HG03575 (cell line): ENCODE measurements at regions not wholly inside any gene's neighbourhood (a gene's known extent, or its start where the extent isn't known, plus 50 kb on each side); places are given as distances from the start of the nearest gene placed in this dataset.

ENCODE experiments used
- ATAC-seq: cut with Tn5 transposase; IDR thresholded peaks from one replicate; pipeline ENCODE4 v1.9.1; 2021; ENCODE audit not compliant: unreplicated experiment, insufficient number of reproducible peaks, low FRiP score; ENCODE audit errors: extremely low read depth

GRCh38 chr1:79785964-79786363, 779.4 kb upstream of the ADGRL4 start:
- ATAC-seq: no peak

GRCh38 chr1:79785561-79785960, 779.0 kb upstream of the ADGRL4 start:
- no peak for ATAC-seq

GRCh38 chr1:79781261-79781660, 774.7 kb upstream of the ADGRL4 start:
- no peak for ATAC-seq

- peak; percentile 100 for ATAC-seq
Observed at GRCh38 chr1:79777481-79778219, 771.1 kb upstream of the ADGRL4 start.

GRCh38 chr1:79775402-79775801, 768.9 kb upstream of the ADGRL4 start:
- no peak for ATAC-seq

- ATAC-seq: no peak
Observed at GRCh38 chr1:79773385-79773784, 766.9 kb upstream of the ADGRL4 start.

DNA sequence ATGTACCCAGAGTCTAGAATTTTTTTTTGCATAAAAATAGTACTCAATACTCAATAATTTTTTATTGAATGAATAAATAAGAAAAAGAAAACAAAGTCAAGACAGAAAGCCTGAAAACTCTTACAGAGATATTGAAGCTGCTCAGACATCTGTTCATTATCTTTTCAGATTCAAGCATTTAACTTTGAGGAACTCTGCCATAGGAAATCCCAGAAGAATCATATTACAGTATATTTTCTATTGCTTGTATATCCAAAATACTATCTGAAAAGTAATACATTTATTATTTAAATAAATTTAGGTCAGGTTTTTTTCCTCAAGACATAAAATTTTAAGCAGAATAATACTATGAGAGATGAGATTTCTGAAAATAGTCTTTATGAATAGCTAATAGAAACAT, 755.9 kb upstream of the ADGRL4 start:
- ATAC-seq: no peak

DNA sequence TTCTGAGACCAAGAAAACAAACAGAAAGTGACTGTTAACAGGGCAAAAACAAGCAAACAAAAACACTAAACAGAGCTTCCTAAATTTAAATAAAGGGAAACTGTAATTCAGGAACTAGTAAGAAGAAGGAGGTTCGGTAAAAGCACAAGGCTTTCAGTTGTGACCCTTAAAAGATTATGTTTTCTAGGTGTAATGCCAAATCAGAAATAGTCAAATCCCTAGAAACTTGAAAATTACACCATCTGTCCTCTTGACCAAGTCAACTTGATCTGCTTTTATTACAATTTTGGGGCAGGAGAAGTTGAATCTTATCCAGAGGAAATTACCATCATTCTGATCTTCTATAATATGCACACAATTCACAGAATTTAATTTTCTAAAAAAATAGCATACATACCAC, 754.0 kb upstream of the ADGRL4 start:
- no peak for ATAC-seq

DNA sequence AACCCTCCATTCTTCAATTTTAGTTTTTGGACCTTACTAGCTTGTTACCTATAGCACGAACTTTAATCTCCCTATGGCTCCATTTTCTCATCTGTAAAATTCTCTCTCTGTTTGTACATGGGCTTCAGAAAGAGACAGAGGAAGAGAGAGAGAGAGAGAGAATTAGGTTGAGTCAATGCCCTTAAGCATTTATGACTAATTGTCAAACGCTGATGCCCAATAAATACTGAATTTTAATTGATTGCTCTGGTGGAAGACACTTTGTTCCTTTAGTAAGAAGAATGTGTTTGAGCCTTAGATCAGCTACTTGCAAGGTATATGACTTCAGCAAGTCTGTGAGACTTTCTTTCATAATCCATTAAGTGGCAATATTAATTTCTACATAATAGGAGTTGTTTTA, 743.1 kb upstream of the ADGRL4 start:
- ATAC-seq: no peak

DNA sequence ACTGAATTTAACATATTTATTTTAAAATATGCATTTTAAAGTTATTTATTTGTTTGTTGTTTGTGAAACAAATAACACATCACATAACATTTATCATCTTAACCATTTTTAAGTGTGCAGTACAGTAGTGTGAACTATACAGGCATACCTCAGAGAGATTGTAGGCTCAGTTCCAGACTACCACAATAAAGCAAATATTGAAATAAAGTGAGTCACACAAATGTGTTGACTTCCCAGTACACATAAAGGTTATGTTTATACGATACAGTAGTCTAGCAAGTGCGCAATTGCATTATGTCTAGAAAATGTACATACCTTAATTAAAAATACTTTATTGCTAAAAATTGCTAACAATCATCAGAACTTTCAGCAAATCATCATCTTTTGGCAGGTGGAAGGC, 739.4 kb upstream of the ADGRL4 start:
- no peak for ATAC-seq

DNA sequence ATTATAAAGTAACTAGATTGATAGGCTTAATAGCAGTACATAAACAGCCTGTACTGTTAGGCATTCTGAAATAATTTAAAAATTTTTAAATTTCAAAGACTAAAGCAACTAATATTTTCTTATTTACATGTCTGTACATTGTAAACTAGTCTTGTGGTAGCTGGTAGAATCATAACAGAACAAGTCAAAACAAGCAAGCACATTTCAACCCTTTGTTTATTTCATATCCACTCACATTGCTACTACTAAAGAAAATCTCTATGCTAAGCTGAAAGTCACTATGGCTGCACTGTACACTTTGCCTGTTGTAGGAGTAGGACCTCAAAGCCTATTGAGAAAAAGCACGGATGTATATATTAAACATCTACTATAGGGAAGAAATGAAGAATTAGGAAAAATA, 738.2 kb upstream of the ADGRL4 start:
- no peak for ATAC-seq

GRCh38 chr1:79741720-79742421, 735.3 kb upstream of the ADGRL4 start:
- peak; percentile 91 for ATAC-seq

GRCh38 chr1:79738101-79738500, 731.6 kb upstream of the ADGRL4 start:
- ATAC-seq: no peak

- no peak for ATAC-seq
Observed at GRCh38 chr1:79737193-79737592, 730.7 kb upstream of the ADGRL4 start.

- ATAC-seq: no peak
Observed at GRCh38 chr1:79732950-79733349, 726.4 kb upstream of the ADGRL4 start.

GRCh38 chr1:79726911-79727310, 720.4 kb upstream of the ADGRL4 start:
- no peak for ATAC-seq

DNA sequence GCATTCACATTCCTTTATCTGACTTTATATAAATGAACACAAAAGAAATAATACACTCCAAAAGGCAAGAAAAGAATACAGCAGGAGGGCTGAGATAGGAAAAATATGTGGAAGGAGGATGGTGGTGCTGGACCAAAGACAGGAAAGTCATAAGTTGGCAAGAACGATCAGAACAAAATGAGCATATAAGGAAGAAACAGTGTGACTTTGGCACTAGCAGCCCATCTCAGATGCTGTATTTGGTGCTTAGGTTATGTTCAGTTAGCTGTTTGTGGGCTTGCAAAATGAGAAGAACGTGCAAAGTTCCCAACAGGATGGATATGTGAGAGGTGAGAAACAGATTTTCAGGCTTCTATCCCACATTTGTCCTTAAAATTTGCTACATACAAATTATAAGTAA, 719.8 kb upstream of the ADGRL4 start:
- no peak for ATAC-seq

DNA sequence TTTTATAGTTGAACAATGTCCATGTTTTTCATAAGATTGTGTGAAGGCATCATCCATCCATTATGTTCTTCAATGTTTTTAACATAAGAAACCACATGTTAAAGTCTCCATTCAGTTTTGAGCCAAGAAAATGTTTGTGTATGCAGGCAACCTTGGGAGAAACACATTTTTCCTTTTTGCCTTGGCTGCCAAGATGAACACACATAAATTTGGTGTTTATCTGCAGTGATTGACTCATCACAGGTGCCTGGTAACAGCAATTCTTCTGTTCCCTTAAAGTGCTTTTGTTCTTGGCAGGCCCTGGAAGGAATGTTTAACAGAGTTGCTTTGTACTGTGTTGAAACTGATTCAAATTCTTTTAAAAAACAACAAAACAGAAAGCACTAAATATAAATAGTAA, 709.9 kb upstream of the ADGRL4 start:
- no peak for ATAC-seq

GRCh38 chr1:79714664-79715063, 708.1 kb upstream of the ADGRL4 start:
- ATAC-seq: no peak

DNA sequence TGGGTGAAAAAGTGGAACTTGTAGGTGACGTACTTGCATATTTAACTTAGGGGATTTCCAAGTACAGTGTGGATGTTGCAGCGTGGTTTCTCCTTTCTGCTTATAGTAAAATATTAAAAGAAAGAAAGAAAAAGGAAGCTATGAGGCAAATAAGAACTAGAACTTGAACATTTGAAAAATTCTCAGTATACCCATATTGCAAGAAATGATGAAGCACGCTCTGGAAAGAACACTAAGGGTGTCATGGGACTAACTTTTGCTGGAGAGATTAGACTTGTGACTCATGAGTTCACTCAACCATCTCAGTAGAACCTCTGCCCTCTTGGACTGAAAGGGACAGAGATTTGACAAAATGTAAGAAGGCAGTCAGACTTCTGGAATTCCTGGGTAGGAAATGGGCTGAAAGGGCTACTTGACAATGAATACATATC, 704.5 kb upstream of the ADGRL4 start:
- peak; percentile 93 for ATAC-seq
